CD4-positive, alpha-beta T cell treated with Interleukin-17A for 1 hour (primary cell): ENCODE measurements at regions not wholly inside any gene's neighbourhood (a gene's known extent, or its start where the extent isn't known, plus 50 kb on each side); places are given as distances from the start of the nearest gene placed in this dataset.
"Not testable (repeated sequence)": the region's sequence is repeated elsewhere in the genome, so short reads cannot be mapped to it uniquely, and the experiment has no call there.

ENCODE experiments used
- DNase-seq: peaks from one replicate; pipeline ENCODE4 v3.0.0-alpha.2; 2020

DNA sequence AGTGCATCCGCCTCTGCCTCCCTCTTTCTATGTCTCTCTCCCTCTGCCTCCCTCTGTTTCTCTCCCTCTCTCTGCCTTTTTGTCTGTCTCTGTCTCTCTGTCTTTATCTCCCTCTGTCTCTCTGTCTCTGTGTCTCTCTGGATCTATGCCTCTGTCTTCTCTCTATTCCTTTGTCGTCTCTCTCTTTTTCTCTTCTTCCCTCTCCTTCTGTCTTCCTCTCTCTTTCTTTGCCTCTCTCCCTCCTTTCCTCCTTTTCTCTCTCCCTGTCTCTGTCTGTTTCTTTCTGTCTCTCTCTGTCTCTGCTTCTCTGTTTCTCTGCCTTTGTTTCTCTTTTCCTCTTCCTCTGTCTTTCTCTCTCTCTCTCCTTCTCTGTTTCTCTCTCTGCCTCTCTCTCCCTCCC is 678.8 kb upstream of the NRP1 start:
- no peak for DNase-seq

DNA sequence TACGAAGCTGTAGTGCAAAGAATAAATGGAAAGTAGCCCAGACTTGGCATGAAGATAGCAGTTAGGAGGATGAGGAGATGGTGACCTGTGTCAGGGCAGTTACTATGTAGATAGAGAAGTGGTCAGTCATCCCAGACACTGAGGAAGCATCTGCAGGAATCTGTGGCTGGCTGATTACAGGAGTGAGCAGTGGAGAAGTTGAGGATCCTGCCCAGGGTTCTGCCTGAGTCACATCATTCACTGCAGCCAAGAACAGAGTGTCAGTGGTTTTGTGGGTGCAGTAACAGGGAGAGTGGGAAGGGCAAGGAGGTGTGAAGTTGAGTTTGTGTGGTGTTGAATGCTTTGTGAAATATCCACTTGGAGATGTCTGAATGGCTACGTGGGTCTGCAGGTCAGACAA is 676.4 kb upstream of the NRP1 start:
- DNase-seq = no peak

DNA sequence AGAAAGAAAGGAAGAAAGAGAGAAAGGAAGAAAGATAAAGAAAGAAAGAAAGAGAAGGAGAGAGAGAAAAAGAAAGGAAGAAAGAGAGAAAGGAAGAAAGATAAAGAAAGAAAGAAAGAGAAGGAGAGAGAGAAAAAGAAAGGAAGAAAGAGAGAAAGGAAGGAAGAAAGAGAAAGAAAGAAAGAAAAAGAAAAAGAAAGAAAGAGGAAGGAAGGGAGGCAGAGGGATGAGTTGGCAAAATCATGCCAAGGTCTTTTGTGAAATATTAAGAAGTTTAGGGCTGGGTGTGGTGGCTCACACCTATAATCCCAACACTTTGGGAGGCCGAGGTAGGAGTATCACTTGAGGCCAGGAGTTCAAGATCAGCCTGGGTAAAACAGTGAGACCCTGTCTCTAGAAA is 675.8 kb upstream of the NRP1 start:
- DNase-seq = not testable (repeated sequence)

DNA sequence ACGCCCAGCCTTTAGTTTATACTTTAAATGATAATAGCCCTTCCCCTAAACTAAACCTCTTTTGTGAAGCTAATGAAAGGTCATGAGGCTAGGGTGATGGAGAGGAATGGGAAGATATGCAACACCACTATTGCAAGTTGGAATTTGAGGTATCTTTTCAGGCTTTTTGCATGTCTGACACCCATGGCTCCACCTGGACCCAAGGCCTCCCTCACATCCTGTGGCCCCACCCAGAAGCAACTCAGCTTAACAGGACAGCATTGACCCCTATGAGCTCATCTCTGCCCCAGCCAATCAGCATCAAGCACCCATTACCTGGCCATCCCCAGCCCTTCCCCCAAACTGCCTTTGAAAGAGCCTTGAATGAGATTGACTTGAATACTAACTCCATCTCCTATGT is 674.2 kb upstream of the NRP1 start:
- no peak for DNase-seq

DNA sequence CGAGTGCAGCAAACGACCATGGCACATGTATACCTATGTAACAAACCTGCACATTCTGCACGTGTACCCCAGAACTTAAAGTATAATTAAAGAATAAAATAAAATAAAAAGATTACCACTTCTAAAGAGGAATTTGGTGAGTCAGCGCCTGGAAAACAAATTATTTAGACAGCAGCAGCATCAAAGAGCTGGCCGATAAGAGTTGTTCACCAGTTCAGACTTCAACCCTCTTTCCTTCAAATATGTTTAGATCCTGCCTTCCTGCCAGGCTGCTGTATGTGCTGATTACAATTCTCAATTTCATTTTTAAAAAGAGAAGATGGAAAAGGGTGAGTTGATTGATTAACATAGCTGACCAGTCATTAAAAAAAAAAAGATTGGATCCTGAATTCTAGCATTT is 672.0 kb upstream of the NRP1 start:
- DNase-seq = no peak

DNA sequence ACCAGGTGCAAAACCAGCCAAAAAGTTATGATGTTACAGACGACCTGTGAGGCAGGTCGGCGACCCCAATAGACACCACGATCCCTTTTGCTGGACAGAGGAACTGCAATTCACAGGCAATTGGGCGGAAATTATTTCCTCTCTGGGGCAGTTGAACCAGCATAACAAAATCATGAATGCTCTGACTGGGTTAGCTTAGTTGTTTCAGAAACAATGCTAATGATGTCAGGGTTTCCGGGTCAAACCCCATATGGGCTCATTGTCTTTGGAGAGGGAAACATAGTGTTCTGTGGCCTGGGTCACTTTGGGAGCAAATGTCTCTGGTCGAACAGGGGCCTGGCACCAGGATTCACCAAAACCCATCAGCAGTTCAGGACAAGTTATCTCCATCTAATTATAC is 669.1 kb upstream of the NRP1 start:
- no peak for DNase-seq

- DNase-seq = no peak
Measured at GRCh38 chr10:34002896-34003295, 668.4 kb upstream of the NRP1 start.

- DNase-seq = no peak
Measured at GRCh38 chr10:34001831-34002230, 667.4 kb upstream of the NRP1 start.

DNA sequence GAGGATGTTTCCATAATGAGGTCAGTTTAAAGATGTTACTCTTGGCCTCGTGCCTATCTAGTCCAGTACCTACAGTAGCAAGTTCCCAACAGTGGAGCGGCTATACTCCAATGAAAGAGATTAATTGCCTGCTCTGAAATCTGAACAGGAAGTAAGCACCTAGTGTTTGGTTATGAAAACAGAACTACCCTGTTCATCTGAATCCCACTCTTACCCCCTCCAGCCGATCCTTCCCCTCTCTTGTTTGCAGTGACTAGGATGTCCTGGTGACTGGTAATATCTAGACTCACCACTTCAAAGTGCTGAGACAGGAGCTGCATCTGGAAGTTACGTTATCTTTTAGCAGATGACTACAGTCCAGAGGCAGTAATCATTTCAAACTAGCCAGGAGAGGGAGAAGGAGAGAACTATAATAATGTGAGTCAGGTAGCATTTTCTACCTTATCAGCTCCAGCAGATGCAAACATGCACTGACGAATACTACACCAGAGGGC is 666.7 kb upstream of the NRP1 start:
- no peak for DNase-seq

DNA sequence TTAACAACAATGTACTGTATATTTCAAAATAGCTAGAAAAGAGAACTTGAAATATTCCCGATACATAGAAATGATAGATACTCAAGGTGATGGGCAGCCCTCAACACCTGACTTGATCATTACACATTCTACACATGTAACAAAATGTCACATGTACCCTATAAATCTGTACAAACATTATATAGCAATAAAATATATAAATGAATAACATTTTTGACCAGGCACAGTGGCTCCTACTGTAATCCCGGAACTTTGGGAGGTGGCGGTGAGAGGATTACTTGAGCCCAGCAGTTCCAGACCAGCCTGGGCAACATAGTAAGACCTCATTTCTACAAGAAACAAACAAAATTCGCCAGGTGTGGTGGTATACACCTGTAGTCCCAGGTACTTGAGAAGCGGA is 659.5 kb upstream of the NRP1 start:
- DNase-seq = no peak

DNA sequence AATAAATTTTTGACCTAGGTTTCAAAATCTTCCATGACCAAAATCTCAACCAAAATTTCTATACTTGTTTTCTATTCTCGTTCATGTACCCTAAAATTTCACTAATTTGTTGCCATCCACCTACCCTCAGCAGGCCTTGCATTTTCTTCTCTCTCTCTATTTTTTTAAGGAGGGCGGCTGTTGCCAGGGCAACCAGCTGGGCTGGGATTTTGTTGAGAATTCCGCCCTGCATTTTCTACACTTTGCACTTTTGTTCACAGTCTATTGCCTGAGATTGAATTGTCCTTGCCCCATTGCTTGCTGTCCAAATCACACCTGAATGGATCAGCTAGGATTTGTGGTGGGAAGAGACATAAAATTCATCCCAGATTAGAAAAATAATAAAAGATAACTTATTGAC is 657.5 kb upstream of the NRP1 start:
- DNase-seq = no peak

GRCh38 chr10:33986515-33986914 is 652.0 kb upstream of the NRP1 start:
- DNase-seq = no peak

GRCh38 chr10:33986016-33986415 is 651.5 kb upstream of the NRP1 start:
- no peak for DNase-seq

DNA sequence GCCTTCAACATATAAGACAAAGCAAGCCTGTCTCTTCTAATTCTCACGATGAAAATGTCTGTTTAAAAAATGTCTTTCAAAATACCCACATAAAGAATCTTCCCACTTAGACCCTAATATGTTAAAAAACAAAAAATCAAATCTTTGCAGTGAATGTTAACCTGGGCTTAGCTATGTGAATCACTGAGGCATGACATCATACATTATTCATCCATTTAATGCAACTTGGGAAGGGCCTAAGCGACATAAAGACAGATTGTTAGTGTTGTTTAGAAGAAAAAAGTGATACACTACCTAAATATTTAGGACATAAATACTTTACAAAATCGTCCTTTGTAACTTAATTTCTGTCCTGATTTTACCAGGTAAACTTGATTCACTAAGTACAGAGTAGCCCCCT is 648.5 kb upstream of the NRP1 start:
- DNase-seq = no peak

GRCh38 chr10:33981301-33981700 is 646.8 kb upstream of the NRP1 start:
- DNase-seq = no peak

DNA sequence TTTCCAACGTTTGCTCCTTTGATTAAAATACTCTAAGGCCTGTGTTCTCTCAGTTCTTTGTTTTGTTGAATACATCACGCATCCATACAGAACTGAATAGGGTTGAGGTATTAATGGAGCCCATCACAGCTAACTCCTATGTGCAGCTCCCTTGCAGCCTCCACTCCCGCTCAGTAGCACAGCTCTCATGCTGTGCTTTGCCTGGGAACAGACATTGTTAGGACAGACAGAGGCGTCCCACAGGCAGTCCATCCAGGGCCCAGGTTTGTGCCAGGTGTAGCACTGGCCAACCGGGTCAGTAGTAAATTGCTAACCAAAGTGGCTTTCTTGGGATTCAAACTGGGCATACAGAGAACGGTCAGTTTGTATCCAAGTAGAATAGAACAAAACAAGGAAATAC is 644.7 kb upstream of the NRP1 start:
- DNase-seq = no peak

DNA sequence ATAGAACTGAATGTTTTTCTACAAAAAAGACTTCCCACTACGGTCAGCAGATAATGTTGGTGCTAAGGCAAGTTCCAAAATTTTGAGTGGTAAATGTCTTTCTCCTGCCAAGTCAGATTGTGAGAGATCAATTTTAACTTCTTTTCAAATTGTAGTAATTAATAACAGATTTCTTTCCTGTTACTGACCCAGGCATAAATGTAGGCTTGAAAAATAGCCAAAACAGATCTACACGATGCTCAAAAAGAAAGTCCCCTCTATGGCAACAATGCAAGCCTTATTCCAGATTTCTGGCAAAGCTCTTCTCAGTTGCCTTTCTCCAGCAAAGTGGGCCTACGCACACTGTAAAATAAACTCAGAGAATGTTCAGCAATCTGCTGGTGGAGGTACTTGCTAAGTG is 641.0 kb upstream of the NRP1 start:
- no peak for DNase-seq

GRCh38 chr10:33974976-33975478 is 640.6 kb upstream of the NRP1 start:
- no peak for DNase-seq

GRCh38 chr10:33968983-33969382 is 634.5 kb upstream of the NRP1 start:
- no peak for DNase-seq

DNA sequence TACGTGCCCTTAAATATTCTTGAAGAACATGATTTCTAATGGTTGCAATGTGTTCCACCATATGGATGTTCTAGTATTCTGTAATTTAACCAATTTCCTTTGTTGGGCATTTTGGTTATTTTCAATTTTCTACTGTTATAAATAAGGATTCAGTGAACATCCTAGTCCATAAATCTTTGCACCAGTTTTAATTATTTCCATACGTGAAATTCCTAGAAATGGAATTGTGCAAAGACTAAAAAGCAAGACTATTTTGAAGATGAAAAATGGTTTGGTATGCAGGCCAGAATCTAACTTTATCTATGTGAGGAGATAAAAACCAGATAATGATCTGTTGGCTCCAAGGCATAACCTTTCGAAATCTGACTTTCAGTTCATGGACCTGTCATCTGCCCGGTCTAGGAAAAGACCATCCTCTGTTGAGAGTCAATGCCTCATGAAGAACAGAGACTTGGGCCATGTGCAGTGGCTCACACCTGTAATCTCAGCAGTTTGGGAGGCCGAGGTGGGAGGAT is 633.2 kb upstream of the NRP1 start:
- no peak for DNase-seq

DNA sequence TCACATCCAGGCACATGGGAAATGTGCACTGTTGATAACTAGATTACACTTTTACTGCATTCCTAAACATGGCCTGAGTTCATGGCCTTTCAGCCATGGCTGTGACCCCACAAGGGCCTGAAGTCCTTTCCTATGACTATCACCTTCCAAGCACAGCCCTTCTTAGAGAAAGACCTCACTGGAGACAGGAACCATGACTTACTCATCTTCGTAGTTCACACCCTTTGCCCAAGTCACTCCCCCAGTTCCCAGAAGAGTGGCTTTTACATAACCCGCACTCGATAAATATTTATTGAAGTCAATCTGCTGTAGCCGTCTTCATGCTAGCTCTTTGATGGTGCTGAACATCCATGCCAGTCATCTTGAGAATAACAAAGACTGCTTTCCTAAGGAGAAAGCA is 632.5 kb upstream of the NRP1 start:
- no peak for DNase-seq

- no peak for DNase-seq
Measured at GRCh38 chr10:33965795-33966581, 631.5 kb upstream of the NRP1 start.

DNA sequence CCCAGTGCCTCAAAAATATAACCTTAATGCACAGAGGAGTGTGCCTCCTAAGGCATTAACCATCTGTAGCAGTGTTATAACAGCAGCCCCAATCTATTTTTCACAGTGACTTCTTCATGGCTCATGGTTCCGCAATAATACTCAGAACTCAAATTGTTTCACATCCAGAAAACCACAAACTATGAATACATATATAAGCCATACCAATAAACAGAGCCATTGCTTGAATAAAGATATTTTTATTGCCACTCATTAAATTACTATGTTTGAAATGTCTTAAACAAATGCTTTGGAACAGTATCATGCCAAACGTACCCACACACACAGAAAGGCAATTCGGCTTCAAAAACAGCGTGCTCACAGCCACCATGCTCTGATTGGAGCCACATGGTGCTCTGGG is 629.3 kb upstream of the NRP1 start:
- no peak for DNase-seq

GRCh38 chr10:33956322-33956721 is 621.9 kb upstream of the NRP1 start:
- not testable (repeated sequence) for DNase-seq

GRCh38 chr10:33955676-33956075 is 621.2 kb upstream of the NRP1 start:
- DNase-seq = no peak
